ENCODE measurements at regions not wholly inside any gene's neighbourhood (a gene's known extent, or its start where the extent isn't known, plus 50 kb on each side); places are given as distances from the start of the nearest gene placed in this dataset.

DNA sequence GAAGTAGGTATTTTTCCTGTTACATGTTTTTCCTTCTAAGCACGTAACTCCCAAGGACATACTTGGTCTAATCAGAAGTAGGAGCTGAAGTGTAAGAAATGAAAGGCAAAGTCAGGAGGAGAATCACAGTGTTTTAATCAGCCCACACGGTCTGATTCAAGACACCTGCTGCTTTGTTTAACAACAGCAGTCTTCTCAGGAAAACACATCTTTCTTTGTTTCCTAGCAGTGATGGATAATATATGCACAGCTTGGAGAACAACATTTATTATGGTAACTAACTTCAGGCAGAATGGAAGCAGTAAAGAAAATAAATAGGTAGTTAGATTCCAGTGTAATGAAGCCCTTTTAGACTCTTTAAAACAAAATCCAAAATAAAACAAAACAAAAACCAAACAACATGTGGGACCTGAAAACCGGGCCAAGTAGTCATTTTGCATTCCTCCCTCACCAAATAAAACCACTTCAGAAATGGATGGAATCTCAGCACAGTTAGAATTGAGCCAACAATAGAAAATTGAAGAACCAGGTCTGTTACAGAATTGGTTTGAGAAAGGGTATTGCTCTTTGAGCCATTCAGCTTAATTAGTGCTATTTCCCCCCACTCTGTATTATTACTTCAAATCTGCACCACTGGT lies 61.1 kb upstream of the UGP2 start:
- DNase-seq, result peak; percentile 4

GRCh38 chr2:63784461-63784860 lies 57.2 kb upstream of the UGP2 start:
- DNase-seq, result no peak

GRCh38 chr2:63785096-63785495 lies 56.6 kb upstream of the UGP2 start:
- no peak for DNase-seq

GRCh38 chr2:63786471-63786870 lies 55.2 kb upstream of the UGP2 start:
- no peak for DNase-seq

GRCh38 chr2:63788071-63788470 lies 53.6 kb upstream of the UGP2 start:
- no peak for DNase-seq

DNA sequence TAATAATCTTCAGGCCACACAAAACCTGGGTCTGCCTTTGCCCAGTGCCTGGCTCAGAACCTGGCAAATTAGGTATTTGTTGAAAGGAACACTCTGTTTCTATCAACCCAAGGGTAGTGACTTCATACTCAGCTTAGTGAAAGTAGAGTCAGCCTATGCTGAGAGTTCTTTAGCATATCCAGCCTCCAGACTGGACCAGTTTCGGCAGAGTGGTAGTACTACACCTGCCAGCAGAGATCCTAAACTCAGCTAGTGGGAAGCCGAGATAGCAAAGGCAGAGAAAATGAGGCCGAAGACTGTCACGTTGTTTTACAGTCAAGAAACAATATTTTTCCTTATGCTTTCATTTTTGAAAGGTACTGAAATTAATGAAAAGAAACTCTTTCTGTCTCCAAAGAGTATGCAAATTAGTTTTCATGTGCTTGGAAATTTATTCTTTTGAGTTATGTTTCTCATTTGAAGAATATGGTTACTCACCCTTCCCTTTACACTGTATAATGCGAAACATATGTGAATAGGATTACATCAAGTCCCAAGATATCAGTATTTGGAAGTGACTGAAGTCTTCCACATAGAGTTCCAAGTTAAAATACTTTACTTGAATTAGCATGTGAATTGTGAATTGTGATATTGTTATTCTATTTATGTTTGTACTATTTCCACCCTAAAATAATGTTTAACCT lies 52.2 kb upstream of the UGP2 start:
- no peak for DNase-seq

- no peak for DNase-seq
Observed at GRCh38 chr2:63790491-63790890, 51.2 kb upstream of the UGP2 start.

DNA sequence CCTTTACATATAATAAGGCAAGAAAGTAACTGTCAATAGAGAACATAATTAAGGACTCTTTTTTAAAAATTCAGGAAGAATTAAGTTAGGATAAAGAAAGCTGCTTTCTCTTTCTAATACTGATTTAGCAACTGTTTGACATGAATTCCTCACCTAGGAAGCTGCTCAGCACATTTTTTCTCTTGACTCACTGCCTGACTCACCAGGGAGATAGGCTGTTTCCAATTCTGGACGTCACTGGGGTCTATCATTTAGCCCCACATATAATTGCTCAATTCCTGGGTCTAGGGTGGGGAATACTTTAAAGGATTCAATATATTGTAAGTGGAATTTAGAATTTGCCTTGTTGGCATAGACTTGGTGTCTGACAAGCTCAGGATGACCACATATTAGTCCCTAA lies 50.8 kb upstream of the UGP2 start:
- DNase-seq, result no peak

GRCh38 chr2:63791387-63791786 lies 50.3 kb upstream of the UGP2 start:
- DNase-seq, result no peak

All from renal pelvis (tissue), 1 donor.